Common myeloid progenitor, CD34-positive (primary cell): ENCODE measurements at regions not wholly inside any gene's neighbourhood (a gene's known extent, or its start where the extent isn't known, plus 50 kb on each side); places are given as distances from the start of the nearest gene placed in this dataset.
"Not testable (repeated sequence)": the region's sequence is repeated elsewhere in the genome, so short reads cannot be mapped to it uniquely, and the experiment has no call there.

Source experiments
- CTCF ChIA-PET: fragments of 350-600 bp; sonication (Branson Sonifier 250); formaldehyde crosslinking; loops from one replicate; lab custom pipeline; 2021; ENCODE audit warnings: antibody characterized with exemption; lab: Charles Lee
- POLR2A ChIA-PET: fragments of 350-600 bp; sonication (Branson Sonifier 250); formaldehyde crosslinking; loops from one replicate; lab custom pipeline; 2021; ENCODE audit warnings: antibody characterized with exemption; lab: Charles Lee
- DNase-seq, 3 donors: peaks; one replicate each; pipeline versions ENCODE4 v3.0.0 to v3.0.0-alpha.2; 2013
- H3K27ac ChIP-seq, 2 experiments: 1 replicate in 1 of 2; 2 replicates in 1 of 2; pipeline ENCODE4 v1.7.0; 2013; ENCODE audit warnings: inconsistent platforms in 2 of 2, low read length in 2 of 2, mild to moderate bottlenecking in 2 of 2, low read depth in 1 of 2, moderate library complexity in 1 of 2; ENCODE audit not compliant: severe bottlenecking in 2 of 2, insufficient read depth in 1 of 2, poor library complexity in 1 of 2
- H3K27me3 ChIP-seq, 5 experiments: replicated peaks in 2 of 5; 1 replicate in 3 of 5; 2 replicates in 2 of 5; pipeline versions ENCODE4 v1.6.1 to v1.7.0; 2013; ENCODE audit warnings: low read length in 4 of 5, mild to moderate bottlenecking in 2 of 5, moderate library complexity in 2 of 5, inconsistent platforms in 1 of 5; ENCODE audit not compliant: insufficient read depth in 5 of 5, control insufficient read depth in 4 of 5
- H3K36me3 ChIP-seq, 4 experiments: 1 replicate in 2 of 4; 2 replicates in 2 of 4; pipeline versions ENCODE4 v1.6.1 to v1.7.0; 2013; ENCODE audit warnings: low read length in 3 of 4, control low read depth in 1 of 4, mild to moderate bottlenecking in 1 of 4; ENCODE audit not compliant: control insufficient read depth in 4 of 4, insufficient read depth in 4 of 4
- H3K4me1 ChIP-seq, 4 experiments: 1 replicate in 3 of 4; 2 replicates in 1 of 4; pipeline versions ENCODE4 v1.6.1 to v1.7.1; 2013; ENCODE audit warnings: low read length in 3 of 4, mild to moderate bottlenecking in 3 of 4, control low read depth in 1 of 4, inconsistent platforms in 1 of 4, moderate library complexity in 1 of 4; ENCODE audit not compliant: control insufficient read depth in 4 of 4, insufficient read depth in 4 of 4; ENCODE audit errors: control extremely low read depth in 1 of 4
- H3K4me3 ChIP-seq, 7 experiments: 1 replicate in 4 of 7; 2 replicates in 3 of 7; pipeline versions ENCODE4 v1.5.1 to v1.7.0; 2013; ENCODE audit warnings: mild to moderate bottlenecking in 7 of 7, low read length in 6 of 7, moderate library complexity in 6 of 7, inconsistent platforms in 2 of 7, low read depth in 2 of 7, control low read depth in 1 of 7; ENCODE audit not compliant: insufficient read depth in 4 of 7, control insufficient read depth in 1 of 7; ENCODE audit errors: extremely low read depth in 1 of 7
- H3K9me3 ChIP-seq, 5 experiments: 1 replicate in 4 of 5; 2 replicates in 1 of 5; pipeline versions ENCODE4 v1.6.1 to v1.7.1; 2013; ENCODE audit warnings: low read length in 4 of 5, mild to moderate bottlenecking in 2 of 5, inconsistent platforms in 1 of 5, low read depth in 1 of 5, moderate library complexity in 1 of 5; ENCODE audit not compliant: control insufficient read depth in 4 of 5, insufficient read depth in 2 of 5; ENCODE audit errors: control extremely low read depth in 1 of 5
- WGBS: methylation state at CpG from one replicate; pipeline ENCODE4 v1.1.5; 2013; ENCODE audit not compliant: insufficient coverage; 5-methylcytosine and 5-hydroxymethylcytosine counted together

GRCh38 chr10:46216003-46216634 is 70.7 kb upstream of the ANTXRL start:
- no peaks in the 10 kb centered on the region for H3K27me3 ChIP-seq
- no peaks in the 10 kb centered on the region for H3K36me3 ChIP-seq
- no peaks in the 10 kb centered on the region for H3K9me3 ChIP-seq
- DNase-seq: no peak
- no peak overlapping the region for H3K4me3 ChIP-seq
- H3K4me1 ChIP-seq: peaks cover 0 to 40% (median 35%) of the 10 kb centered on the region in 4 experiments
- POLR2A ChIA-PET: no interaction called here
- CTCF ChIA-PET: interaction anchor here (1.5 kb wide), 2 partner anchors 10 to 11 kb away, joined by 3 to 4 read pairs; no protein-coding TSS in a partner anchor
- 96% methylated on average over 6 of the region's 6 CpGs for WGBS
- no peak overlapping the region for H3K27ac ChIP-seq

GRCh38 chr10:46216836-46217751 is 69.7 kb upstream of the ANTXRL start:
- DNase-seq: peak in 2 of 3 donors; percentile 71 to 82
- peaks cover 0 to 42% (median 37%) of the 10 kb centered on the region in 4 experiments for H3K4me1 ChIP-seq
- H3K4me3 ChIP-seq: peak overlapping the region in 1 of 7 experiments; percentile 1
- no peak overlapping the region for H3K27ac ChIP-seq
- POLR2A ChIA-PET: no interaction called here
- WGBS: 57% methylated on average over 9 of the region's 17 CpGs
- no peaks in the 10 kb centered on the region for H3K9me3 ChIP-seq
- CTCF ChIA-PET: interaction anchor here (1.5 to 3.3 kb wide), 2 partner anchors 10 to 12 kb away, joined by 4 to 25 read pairs; no protein-coding TSS in a partner anchor
- no peaks in the 10 kb centered on the region for H3K36me3 ChIP-seq
- H3K27me3 ChIP-seq: no peaks in the 10 kb centered on the region

- H3K9me3 ChIP-seq: no peaks in the 10 kb centered on the region
- CTCF ChIA-PET: interaction anchor here (1.5 to 3.3 kb wide), 2 partner anchors 9 to 11 kb away, joined by 4 to 25 read pairs; no protein-coding TSS in a partner anchor
- no peak overlapping the region for H3K27ac ChIP-seq
- H3K4me1 ChIP-seq: peaks cover 0 to 42% (median 37%) of the 10 kb centered on the region in 4 experiments
- POLR2A ChIA-PET: no interaction called here
- H3K27me3 ChIP-seq: no peaks in the 10 kb centered on the region
- no peaks in the 10 kb centered on the region for H3K36me3 ChIP-seq
- peak overlapping the region in 1 of 7 experiments; percentile 1 for H3K4me3 ChIP-seq
- DNase-seq: peak in 1 of 3 donors; percentile 52
- WGBS: 100% methylated on average over 3 of the region's 6 CpGs
Observed at GRCh38 chr10:46217752-46218453, 68.9 kb upstream of the ANTXRL start.

- Histone ChIP-seq H3K36me3 (no peaks in the 10 kb centered on the region), H3K27ac (peak overlapping the region in 1 of 2 experiments; percentile 7), H3K27me3 (no peaks in the 10 kb centered on the region), H3K4me3 (peak overlapping the region in 2 of 7 experiments; percentile 40 to 42), H3K4me1 (peaks cover 0 to 42% (median 37%) of the 10 kb centered on the region in 4 experiments), H3K9me3 (no peaks in the 10 kb centered on the region)
- WGBS: 0% methylated on average over 1 of the region's 2 CpGs
- peak; percentile 71 to 93 (median 87) for DNase-seq
- CTCF ChIA-PET: interaction anchor here (3.3 kb wide), 1 partner anchor 10 kb away, joined by 25 read pairs; no protein-coding TSS in a partner anchor
- POLR2A ChIA-PET: no interaction called here
Observed at GRCh38 chr10:46218921-46219320, 67.9 kb upstream of the ANTXRL start.

DNA sequence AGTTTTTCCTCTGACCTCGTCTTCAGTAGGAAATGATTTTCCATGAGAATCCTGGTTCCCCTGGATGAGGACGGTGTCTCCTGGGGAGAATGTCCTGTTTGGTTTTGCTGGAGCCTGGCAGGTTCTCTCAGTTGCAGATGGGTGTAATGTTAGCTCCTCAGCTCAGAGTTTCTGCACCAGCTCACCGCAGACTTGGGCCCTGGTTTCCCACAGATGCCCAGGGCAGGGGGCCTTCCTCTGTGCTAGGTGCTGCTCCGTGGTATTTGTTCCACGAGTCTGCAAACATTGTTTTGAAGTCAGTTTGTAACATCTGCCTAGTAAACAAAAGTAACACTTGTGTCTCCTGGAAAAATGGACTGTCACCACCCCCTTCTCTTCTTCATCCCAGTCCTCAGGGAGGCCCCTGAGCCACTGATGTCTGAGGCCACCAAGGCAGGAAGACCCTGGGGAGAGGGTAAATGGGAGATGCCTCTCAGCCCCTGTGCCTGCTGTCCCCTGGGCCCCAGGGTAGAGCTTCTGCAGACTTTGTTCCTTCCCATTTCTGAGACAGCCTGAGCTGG is 67.3 kb upstream of the ANTXRL start:
- POLR2A ChIA-PET, H3K9me3 ChIP-seq, H3K27me3 ChIP-seq, H3K36me3 ChIP-seq: not testable (repeated sequence)
- Histone ChIP-seq H3K4me1 (peaks cover 0 to 42% (median 37%) of the 10 kb centered on the region in 4 experiments), H3K27ac (peak overlapping the region in 1 of 2 experiments; percentile 16), H3K4me3 (peak overlapping the region in 2 of 7 experiments; percentile 40 to 42)
- WGBS: 37% methylated on average over 3 of the region's 5 CpGs
- peak in 1 of 3 donors; percentile 26 for DNase-seq
- CTCF ChIA-PET: interaction anchor here (3.3 kb wide), 1 partner anchor 10 kb away, joined by 25 read pairs; no protein-coding TSS in a partner anchor

- POLR2A ChIA-PET: no interaction called here
- Histone ChIP-seq H3K9me3 (no peaks in the 10 kb centered on the region), H3K27ac (no peak overlapping the region), H3K27me3 (no peaks in the 10 kb centered on the region), H3K4me1 (peaks cover 0 to 42% (median 37%) of the 10 kb centered on the region in 4 experiments), H3K36me3 (no peaks in the 10 kb centered on the region), H3K4me3 (no peak overlapping the region)
- WGBS: 100% methylated on average over 5 of the region's 5 CpGs
- CTCF ChIA-PET: interaction anchor here (3.3 kb wide), 1 partner anchor 9 kb away, joined by 25 read pairs; no protein-coding TSS in a partner anchor
- DNase-seq: no peak
Observed at GRCh38 chr10:46220187-46220586, 66.6 kb upstream of the ANTXRL start.
